ENCODE measurements at regions not wholly inside any gene's neighbourhood (a gene's known extent, or its start where the extent isn't known, plus 50 kb on each side); places are given as distances from the start of the nearest gene placed in this dataset.

- no peak for DNase-seq (ENCODE audit: low read depth)
These were observed 648.3 kb upstream of the CFAP20DC start for GRCh38 chr3:59698091-59698490.

- no peak for DNase-seq (ENCODE audit: low read depth)
These were observed 647.0 kb upstream of the CFAP20DC start for GRCh38 chr3:59696783-59697182.

- DNase-seq (ENCODE audit: low read depth): no peak
These were observed 646.0 kb upstream of the CFAP20DC start for GRCh38 chr3:59695860-59696259.

GRCh38 chr3:59692117-59692516 lies 642.3 kb upstream of the CFAP20DC start:
- DNase-seq (ENCODE audit: low read depth): no peak

GRCh38 chr3:59690886-59691285 lies 641.1 kb upstream of the CFAP20DC start:
- no peak for DNase-seq (ENCODE audit: low read depth)

GRCh38 chr3:59688636-59689035 lies 638.8 kb upstream of the CFAP20DC start:
- no peak for DNase-seq (ENCODE audit: low read depth)

- DNase-seq (ENCODE audit: low read depth): no peak
These were observed 635.6 kb upstream of the CFAP20DC start for GRCh38 chr3:59685432-59685831.

- DNase-seq (ENCODE audit: low read depth): no peak
These were observed 634.9 kb upstream of the CFAP20DC start for GRCh38 chr3:59684766-59685165.

- no peak for DNase-seq (ENCODE audit: low read depth)
These were observed 631.1 kb upstream of the CFAP20DC start for GRCh38 chr3:59680919-59681318.

- no peak for DNase-seq (ENCODE audit: low read depth)
These were observed 628.2 kb upstream of the CFAP20DC start for GRCh38 chr3:59677747-59678702.

- no peak for DNase-seq (ENCODE audit: low read depth)
These were observed 625.7 kb upstream of the CFAP20DC start for GRCh38 chr3:59675495-59675894.

GRCh38 chr3:59663076-59663850 lies 613.4 kb upstream of the CFAP20DC start:
- no peak for DNase-seq (ENCODE audit: low read depth)

- no peak for DNase-seq (ENCODE audit: low read depth)
These were observed 611.2 kb upstream of the CFAP20DC start for GRCh38 chr3:59660852-59661625.

- DNase-seq (ENCODE audit: low read depth): no peak
These were observed 610.6 kb upstream of the CFAP20DC start for GRCh38 chr3:59660376-59660775.

- DNase-seq (ENCODE audit: low read depth): no peak
These were observed 609.9 kb upstream of the CFAP20DC start for GRCh38 chr3:59659755-59660154.

- DNase-seq (ENCODE audit: low read depth): no peak
These were observed 609.0 kb upstream of the CFAP20DC start for GRCh38 chr3:59658866-59659265.

- DNase-seq (ENCODE audit: low read depth): no peak
These were observed 608.4 kb upstream of the CFAP20DC start for GRCh38 chr3:59658274-59658673.

- DNase-seq (ENCODE audit: low read depth): no peak
These were observed 605.7 kb upstream of the CFAP20DC start for GRCh38 chr3:59655418-59656015.

GRCh38 chr3:59654480-59655417 lies 604.9 kb upstream of the CFAP20DC start:
- no peak for DNase-seq (ENCODE audit: low read depth)

GRCh38 chr3:59654123-59654479 lies 604.3 kb upstream of the CFAP20DC start:
- peak; percentile 81 for DNase-seq (ENCODE audit: low read depth)
